ENCODE measurements at regions not wholly inside any gene's neighbourhood (a gene's known extent, or its start where the extent isn't known, plus 50 kb on each side); places are given as distances from the start of the nearest gene placed in this dataset.

DNA sequence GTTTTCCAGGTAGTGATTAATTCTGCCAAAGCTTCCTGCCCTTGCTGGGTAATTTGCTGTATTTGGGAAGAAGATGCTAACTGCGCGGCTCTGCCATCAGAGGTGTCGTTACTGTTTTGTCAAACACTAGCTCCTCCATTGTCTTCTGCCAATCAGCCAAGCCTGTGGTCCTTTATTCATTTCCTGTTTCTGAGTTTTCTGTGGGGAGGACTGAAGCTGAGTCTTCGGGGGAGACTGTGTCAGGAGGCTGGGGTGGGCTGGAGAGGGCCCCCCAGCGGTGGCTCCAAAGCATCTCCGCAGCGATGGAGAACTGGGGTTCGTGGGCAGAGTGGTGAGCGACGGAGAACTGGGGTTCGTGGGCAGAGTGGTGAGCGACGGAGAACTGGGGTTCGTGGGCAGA is 322.9 kb upstream of the B3GAT1 start:
- no peak overlapping the region for H3K4me2 ChIP-seq (ENCODE audit: extremely low read depth, insufficient read depth, low read length)
- TF ChIP-seq EZH2 (IDR thresholded peaks at IDR 0.05; ENCODE audit: low read length, missing control alignments) (no peak), CTCF (conservative IDR thresholded peaks at IDR 0.05 in 1 of 2, IDR thresholded peaks at IDR 0.05 in 1 of 2; ENCODE audit: low read depth in 1 of 2, low read length in 2 of 2) (no peak)
- H3K4me1 ChIP-seq (ENCODE audit: control insufficient read depth, extremely low read depth, insufficient read depth, low read length), result no peaks in the 10 kb centered on the region
- H3K79me2 ChIP-seq (ENCODE audit: control insufficient read depth, insufficient read depth, low read length), result no peaks in the 10 kb centered on the region
- no peaks in the 10 kb centered on the region for H3K27me3 ChIP-seq (ENCODE audit: control insufficient read depth, insufficient read depth, low read length)
- H2AFZ ChIP-seq (ENCODE audit: low read length), result no peak overlapping the region
- H3K4me3 ChIP-seq (replicated peaks in 1 of 4; ENCODE audit: control extremely low read depth in 1 of 4, insufficient read depth in 1 of 4, low read depth in 3 of 4, low read length in 4 of 4), result no peak overlapping the region
- no peak overlapping the region for H3K27ac ChIP-seq (ENCODE audit: insufficient read depth, low read length)
- DNase-seq (ENCODE audit: low read depth in 2 of 2), result no peak
- no peaks in the 10 kb centered on the region for H3K9me3 ChIP-seq (ENCODE audit: control insufficient read depth, insufficient read depth, low read depth, low read length)
- H4K20me1 ChIP-seq (ENCODE audit: control insufficient read depth, extremely low read depth, insufficient read depth, low read length), result no peaks in the 10 kb centered on the region
- no peak overlapping the region for H3K9ac ChIP-seq (ENCODE audit: insufficient read depth, low read length)
- no peaks in the 10 kb centered on the region for H3K36me3 ChIP-seq (ENCODE audit: control insufficient read depth, insufficient read depth, low read length)

GRCh38 chr11:134734141-134734845 is 322.3 kb upstream of the B3GAT1 start:
- peak in 1 of 2 donors; percentile 8 for DNase-seq (ENCODE audit: low read depth in 2 of 2)
- H3K27me3 ChIP-seq (ENCODE audit: control insufficient read depth, insufficient read depth, low read length), result no peaks in the 10 kb centered on the region
- H3K4me1 ChIP-seq (ENCODE audit: control insufficient read depth, extremely low read depth, insufficient read depth, low read length), result no peaks in the 10 kb centered on the region
- H3K9ac ChIP-seq (ENCODE audit: insufficient read depth, low read length), result no peak overlapping the region
- no peaks in the 10 kb centered on the region for H3K9me3 ChIP-seq (ENCODE audit: control insufficient read depth, insufficient read depth, low read depth, low read length)
- TF ChIP-seq CTCF (conservative IDR thresholded peaks at IDR 0.05 in 1 of 2, IDR thresholded peaks at IDR 0.05 in 1 of 2; ENCODE audit: low read depth in 1 of 2, low read length in 2 of 2) (no peak), EZH2 (IDR thresholded peaks at IDR 0.05; ENCODE audit: low read length, missing control alignments) (no peak)
- H4K20me1 ChIP-seq (ENCODE audit: control insufficient read depth, extremely low read depth, insufficient read depth, low read length), result no peaks in the 10 kb centered on the region
- no peak overlapping the region for H3K27ac ChIP-seq (ENCODE audit: insufficient read depth, low read length)
- H3K79me2 ChIP-seq (ENCODE audit: control insufficient read depth, insufficient read depth, low read length), result no peaks in the 10 kb centered on the region
- no peak overlapping the region for H3K4me3 ChIP-seq (replicated peaks in 1 of 4; ENCODE audit: control extremely low read depth in 1 of 4, insufficient read depth in 1 of 4, low read depth in 3 of 4, low read length in 4 of 4)
- no peak overlapping the region for H2AFZ ChIP-seq (ENCODE audit: low read length)
- no peak overlapping the region for H3K4me2 ChIP-seq (ENCODE audit: extremely low read depth, insufficient read depth, low read length)
- H3K36me3 ChIP-seq (ENCODE audit: control insufficient read depth, insufficient read depth, low read length), result no peaks in the 10 kb centered on the region

DNA sequence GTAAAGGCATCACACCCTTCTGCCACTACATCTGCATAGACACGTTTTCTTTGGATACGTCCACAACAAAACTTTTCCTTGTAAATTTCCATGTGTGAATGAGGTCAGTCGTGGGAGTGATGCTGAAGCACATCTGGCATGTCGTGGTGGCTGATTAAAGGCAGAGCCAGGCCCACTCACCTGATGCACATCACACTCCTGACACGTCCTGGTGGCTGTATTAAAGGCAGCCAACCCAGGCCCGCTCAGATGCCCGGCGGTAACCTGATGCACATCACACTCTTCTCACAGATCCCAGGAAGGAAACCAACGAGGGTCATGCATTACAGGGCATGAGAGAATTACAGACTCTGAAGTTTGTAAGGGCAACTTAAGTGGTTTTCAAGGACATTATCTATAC is 321.6 kb upstream of the B3GAT1 start:
- Histone ChIP-seq H3K9me3 (ENCODE audit: control insufficient read depth, insufficient read depth, low read depth, low read length) (no peaks in the 10 kb centered on the region), H3K4me3 (replicated peaks in 1 of 4; ENCODE audit: control extremely low read depth in 1 of 4, insufficient read depth in 1 of 4, low read depth in 3 of 4, low read length in 4 of 4) (no peak overlapping the region), H3K9ac (ENCODE audit: insufficient read depth, low read length) (no peak overlapping the region), H3K4me2 (ENCODE audit: extremely low read depth, insufficient read depth, low read length) (no peak overlapping the region), H3K27me3 (ENCODE audit: control insufficient read depth, insufficient read depth, low read length) (no peaks in the 10 kb centered on the region), H4K20me1 (ENCODE audit: control insufficient read depth, extremely low read depth, insufficient read depth, low read length) (no peaks in the 10 kb centered on the region), H3K79me2 (ENCODE audit: control insufficient read depth, insufficient read depth, low read length) (no peaks in the 10 kb centered on the region), H2AFZ (ENCODE audit: low read length) (no peak overlapping the region), H3K27ac (ENCODE audit: insufficient read depth, low read length) (no peak overlapping the region), H3K36me3 (ENCODE audit: control insufficient read depth, insufficient read depth, low read length) (no peaks in the 10 kb centered on the region), H3K4me1 (ENCODE audit: control insufficient read depth, extremely low read depth, insufficient read depth, low read length) (no peaks in the 10 kb centered on the region)
- no peak for DNase-seq (ENCODE audit: low read depth in 2 of 2)
- TF ChIP-seq CTCF (conservative IDR thresholded peaks at IDR 0.05 in 1 of 2, IDR thresholded peaks at IDR 0.05 in 1 of 2; ENCODE audit: low read depth in 1 of 2, low read length in 2 of 2), result no peak
- no peak for TF ChIP-seq EZH2 (IDR thresholded peaks at IDR 0.05; ENCODE audit: low read length, missing control alignments)
